CD4-positive, alpha-beta T cell treated with Interleukin-15 for 4 hours (primary cell): ENCODE measurements at regions not wholly inside any gene's neighbourhood (a gene's known extent, or its start where the extent isn't known, plus 50 kb on each side); places are given as distances from the start of the nearest gene placed in this dataset.
"Not testable (repeated sequence)": the region's sequence is repeated elsewhere in the genome, so short reads cannot be mapped to it uniquely, and the experiment has no call there.

Experiments used
- DNase-seq: peaks from one replicate; pipeline ENCODE4 v3.0.0-alpha.2; 2020; ENCODE audit warnings: low spot score

GRCh38 chr4:53714236-53715140 lies 123.2 kb upstream of the LNX1 start:
- DNase-seq: no peak

- no peak for DNase-seq
Measured at GRCh38 chr4:53713767-53714166, 122.5 kb upstream of the LNX1 start.

- no peak for DNase-seq
Measured at GRCh38 chr4:53713296-53713695, 122.0 kb upstream of the LNX1 start.

GRCh38 chr4:53712408-53713020 lies 121.2 kb upstream of the LNX1 start:
- DNase-seq: no peak

GRCh38 chr4:53711926-53712325 lies 120.6 kb upstream of the LNX1 start:
- no peak for DNase-seq

GRCh38 chr4:53709693-53710092 lies 118.4 kb upstream of the LNX1 start:
- no peak for DNase-seq

- DNase-seq: no peak
Measured at GRCh38 chr4:53707491-53707890, 116.2 kb upstream of the LNX1 start.

- peak; percentile 6 for DNase-seq
Measured at GRCh38 chr4:53706422-53707032, 115.2 kb upstream of the LNX1 start.

GRCh38 chr4:53705972-53706371 lies 114.7 kb upstream of the LNX1 start:
- no peak for DNase-seq

- no peak for DNase-seq
Measured at GRCh38 chr4:53705151-53705764, 114.0 kb upstream of the LNX1 start.

- no peak for DNase-seq
Measured at GRCh38 chr4:53704329-53704728, 113.0 kb upstream of the LNX1 start.

GRCh38 chr4:53703267-53703655 lies 112.0 kb upstream of the LNX1 start:
- no peak for DNase-seq

- no peak for DNase-seq
Measured at GRCh38 chr4:53702334-53703266, 111.3 kb upstream of the LNX1 start.

GRCh38 chr4:53701260-53701659 lies 110.0 kb upstream of the LNX1 start:
- DNase-seq: not testable (repeated sequence)

GRCh38 chr4:53699310-53699709 lies 108.0 kb upstream of the LNX1 start:
- not testable (repeated sequence) for DNase-seq

GRCh38 chr4:53697016-53697685 lies 105.9 kb upstream of the LNX1 start:
- DNase-seq: no peak

- no peak for DNase-seq
Measured at GRCh38 chr4:53695540-53696463, 104.5 kb upstream of the LNX1 start.

GRCh38 chr4:53694666-53695065 lies 103.4 kb upstream of the LNX1 start:
- DNase-seq: no peak

- DNase-seq: no peak
Measured at GRCh38 chr4:53693909-53694308, 102.6 kb upstream of the LNX1 start.

- DNase-seq: no peak
Measured at GRCh38 chr4:53693408-53693807, 102.1 kb upstream of the LNX1 start.
